Hypothalamus (tissue), 51 donors: ENCODE measurements at regions not wholly inside any gene's neighbourhood (a gene's known extent, or its start where the extent isn't known, plus 50 kb on each side); places are given as distances from the start of the nearest gene placed in this dataset.
"Not testable (repeated sequence)": the region's sequence is repeated elsewhere in the genome, so short reads cannot be mapped to it uniquely, and the experiment has no call there.

Experiments
- DNase-seq, 51 donors: peaks; one replicate each; lab custom pipeline; 2025; lab: John Stamatoyannopoulos, UW

DNA sequence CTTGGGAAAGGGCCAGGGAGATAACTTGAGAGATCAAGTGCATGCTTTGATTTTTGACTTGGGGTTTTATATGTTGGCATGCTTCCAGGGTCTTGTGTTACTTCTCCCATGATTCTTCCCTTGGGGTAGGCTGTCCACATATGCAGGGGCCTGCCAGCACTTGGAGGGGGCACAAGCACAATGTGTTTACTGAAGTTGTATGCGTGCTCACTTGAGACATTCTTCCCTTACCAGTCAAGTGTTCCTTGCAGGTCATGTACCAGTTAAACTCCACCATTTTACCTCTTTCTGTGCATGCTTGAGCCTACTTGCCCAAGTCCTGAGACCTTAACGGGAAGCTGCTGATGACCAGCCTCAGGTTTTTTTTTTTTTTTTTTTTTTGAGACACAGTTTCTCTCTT, 1880.5 kb downstream of the ARAP2 start:
- no peak for DNase-seq

DNA sequence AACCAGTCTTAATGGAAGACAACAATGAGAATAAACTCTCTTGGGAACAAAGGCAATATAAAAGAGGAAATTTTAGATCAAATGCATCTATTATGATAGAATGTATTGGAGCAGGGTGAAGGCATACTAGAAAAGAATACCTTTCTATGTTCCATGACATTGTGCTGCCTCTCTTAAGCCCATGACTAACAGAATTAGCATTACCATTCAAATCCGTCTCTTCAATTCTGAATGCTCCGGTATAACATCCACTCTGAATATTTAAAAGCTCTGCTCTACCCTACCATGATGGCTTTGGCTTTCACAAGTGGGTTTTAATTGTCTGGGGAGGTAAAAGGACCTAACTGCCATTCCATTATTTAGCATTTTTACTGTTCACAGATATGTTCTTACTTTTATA, 1878.4 kb downstream of the ARAP2 start:
- no peak for DNase-seq

DNA sequence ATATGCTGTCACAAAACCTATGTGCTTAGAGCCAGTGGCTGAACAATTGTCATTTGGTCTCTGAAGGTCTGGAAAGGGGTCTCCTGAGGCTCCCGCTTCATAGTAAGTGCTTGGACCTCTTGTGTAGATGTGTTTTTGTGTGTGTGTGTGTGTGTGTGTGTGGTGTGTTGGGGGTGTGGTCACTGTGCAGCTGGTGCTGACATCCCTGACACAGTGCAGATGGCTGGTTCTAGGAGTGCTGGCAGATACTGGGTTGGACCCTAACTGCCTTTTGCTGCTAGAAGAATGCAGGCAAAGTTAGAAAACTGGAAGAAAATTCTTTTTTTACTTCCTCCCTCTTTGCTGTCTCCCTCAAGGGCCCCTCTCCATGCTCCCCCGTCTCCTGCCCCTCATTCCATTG, 1872.6 kb downstream of the ARAP2 start:
- no peak for DNase-seq

DNA sequence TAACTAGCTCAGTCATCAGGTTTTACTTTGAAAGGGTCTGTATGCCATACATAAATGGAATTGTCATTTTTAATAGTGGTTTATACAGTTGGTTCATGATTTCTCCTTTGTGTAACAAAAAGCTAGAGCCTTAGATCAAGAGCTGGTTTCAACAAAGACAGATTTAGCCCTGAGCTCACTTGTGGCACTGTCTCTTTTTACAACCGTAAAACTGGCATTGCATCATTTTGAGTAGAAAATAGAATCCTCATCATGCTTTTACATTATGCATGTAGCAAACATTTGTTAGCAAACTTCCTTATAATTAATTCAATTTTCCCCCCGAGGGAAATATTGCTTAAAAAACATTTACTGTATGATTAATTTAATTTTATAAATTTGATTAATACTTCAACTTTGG, 1871.5 kb downstream of the ARAP2 start:
- DNase-seq: no peak

DNA sequence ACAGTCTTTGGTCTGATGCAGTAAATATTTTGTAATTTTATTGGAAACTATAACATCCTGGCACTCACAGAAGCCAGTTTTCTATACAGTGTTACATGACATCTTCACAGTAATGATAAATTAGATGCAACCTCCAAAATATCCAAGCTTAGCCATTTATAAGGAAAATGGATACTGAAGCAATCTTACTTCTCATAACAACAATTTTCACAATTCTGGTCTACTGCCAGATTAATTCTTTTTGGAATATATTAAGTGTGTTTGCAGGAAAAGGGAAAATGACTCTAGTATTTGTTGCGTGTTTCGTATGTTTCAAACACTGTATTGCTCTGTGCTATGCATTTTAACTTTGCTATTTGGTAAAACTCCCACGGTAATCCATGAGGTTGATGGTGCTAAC, 1870.9 kb downstream of the ARAP2 start:
- DNase-seq: no peak

DNA sequence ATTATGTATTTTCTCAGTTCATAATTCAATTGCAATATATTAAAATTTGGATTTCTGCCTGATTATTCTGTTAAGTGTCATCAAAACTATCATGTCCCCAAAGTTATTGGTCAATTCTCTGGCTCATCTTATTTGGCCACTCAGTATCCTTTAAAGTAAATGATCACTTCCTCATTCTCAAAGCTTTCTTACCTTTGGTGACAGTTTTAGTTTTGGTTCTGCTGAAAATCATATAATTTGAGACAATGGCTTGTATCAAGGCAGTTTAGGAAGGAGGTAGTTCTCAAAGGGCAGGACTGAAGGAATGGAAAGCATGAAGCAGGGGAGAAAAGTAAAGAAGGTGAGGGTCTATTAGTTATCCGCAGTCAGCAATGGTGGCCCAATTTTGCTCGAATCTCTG, 1832.1 kb downstream of the ARAP2 start:
- DNase-seq: no peak

DNA sequence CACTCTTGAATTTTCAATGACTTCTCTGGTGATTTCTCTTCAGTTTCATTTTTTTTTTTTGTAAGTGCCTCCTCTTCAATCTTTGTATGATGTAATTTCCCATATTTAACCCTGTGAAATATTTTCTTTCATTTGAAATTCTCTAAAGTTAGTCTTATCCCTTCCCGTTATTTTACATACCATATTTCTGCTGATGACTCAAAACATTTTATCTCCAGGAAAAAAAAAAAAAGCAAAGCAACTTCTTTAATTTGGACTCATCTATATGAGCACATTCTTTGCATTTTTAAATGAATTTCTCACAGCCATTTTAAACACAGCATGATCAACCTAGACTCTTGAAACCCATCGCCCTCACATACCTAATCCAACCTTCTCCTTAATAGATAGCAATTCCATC, 1831.4 kb downstream of the ARAP2 start:
- no peak for DNase-seq

DNA sequence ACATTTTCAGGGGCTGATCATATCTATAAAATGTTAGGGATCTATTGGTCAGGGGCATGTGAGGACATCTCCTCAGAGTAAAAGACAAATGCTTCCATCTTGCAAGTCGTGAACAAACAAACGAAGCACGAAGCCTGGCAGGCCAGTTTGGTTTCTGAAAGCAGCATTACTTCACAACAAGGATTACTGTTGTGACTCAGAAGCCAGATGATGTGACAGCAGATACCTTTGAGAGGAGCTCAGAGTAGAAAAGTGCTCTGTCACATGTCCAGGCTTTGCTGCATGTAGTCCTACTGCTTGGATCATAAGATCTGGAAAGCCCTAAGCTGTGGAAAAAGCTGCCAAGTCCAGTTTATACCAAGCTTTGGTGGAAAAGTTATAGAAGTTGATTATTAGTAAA, 1827.2 kb downstream of the ARAP2 start:
- no peak for DNase-seq

DNA sequence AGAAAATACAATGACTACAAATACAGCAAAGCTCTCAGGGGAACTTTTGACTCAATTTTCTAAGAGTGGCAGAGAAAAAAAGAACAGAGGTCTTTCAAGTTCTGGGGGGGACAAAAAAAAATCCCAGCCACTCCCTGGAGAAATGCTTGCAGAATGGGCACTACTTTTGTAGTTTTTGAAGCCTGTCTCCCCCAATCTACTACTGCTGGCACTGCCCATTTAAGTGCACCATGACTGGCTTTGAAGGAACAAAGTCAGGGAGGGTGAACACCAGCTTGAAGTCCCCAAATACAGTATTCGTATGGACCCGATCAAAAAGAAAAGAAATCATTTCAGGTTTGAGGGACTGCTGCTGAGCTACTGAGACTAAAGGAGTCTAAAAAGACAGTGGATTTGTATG, 1824.4 kb downstream of the ARAP2 start:
- DNase-seq: no peak

DNA sequence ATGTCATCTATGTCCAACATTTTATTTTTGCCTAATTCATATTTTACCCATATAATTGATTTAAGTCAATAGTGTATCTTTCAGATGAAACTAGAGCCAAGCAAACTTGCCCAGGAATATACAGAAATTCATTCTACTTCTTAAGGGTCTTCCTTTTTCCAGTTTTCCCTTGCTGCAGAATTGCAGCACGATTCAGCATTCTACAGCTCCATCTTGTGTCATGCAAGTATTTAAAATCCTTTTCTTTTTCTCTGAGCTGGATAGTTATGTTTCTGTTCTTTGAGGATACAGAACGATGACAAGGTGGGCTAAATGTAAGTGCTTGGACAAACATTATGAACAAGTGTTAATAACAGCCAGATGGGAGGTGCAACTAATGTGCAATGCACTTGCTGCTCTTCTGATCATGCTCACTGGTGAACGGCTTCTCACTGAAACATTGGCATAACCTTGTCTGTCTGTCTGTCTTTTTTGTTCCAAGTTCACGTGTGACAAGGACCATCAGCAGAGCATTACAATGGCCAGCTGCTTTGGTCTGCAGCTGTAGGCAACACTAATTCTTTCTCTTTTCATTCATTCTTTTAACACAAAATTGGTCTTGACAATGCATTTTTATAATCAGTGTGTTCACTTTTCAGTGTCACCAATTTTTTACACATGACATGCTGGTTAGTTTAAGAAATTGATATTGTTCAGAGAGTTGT, 1821.7 kb downstream of the ARAP2 start:
- DNase-seq: no peak

DNA sequence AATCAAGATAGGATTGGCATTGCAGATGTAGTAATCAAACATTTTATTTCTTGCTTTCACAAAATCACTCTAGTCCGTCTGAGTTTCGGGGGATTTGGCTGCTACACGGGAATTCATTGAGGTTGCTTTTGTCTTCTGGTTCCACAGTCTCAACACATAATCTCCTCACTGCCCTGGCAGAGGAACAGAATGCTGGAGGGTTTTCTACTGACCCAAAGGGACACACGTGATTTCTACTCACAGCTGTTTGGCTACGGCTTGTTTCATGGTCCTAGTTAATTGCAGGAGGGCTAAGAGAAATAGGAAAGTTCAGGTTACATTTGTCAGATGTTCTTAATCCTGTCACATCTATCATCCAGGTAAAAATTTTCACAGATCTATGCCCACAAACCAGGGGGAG, 1811.6 kb downstream of the ARAP2 start:
- no peak for DNase-seq

DNA sequence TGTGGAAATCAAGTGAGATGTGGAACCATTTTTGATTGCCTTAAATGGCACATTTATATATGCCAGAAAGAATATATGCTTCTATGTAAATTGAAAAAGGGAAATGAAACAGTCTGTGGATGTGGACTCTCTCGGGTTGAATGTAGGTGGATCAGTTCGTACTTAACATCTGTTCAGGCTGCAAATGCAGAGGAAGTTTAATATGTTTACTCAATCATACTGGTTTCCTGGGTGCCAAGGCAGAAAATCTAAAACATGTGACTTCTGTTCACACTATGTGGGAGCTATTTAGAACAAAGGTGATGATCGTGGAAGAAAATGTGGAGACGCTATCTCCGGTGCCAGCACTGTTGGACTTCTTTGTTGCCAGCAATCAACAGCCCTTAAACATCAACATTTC, 1809.9 kb downstream of the ARAP2 start:
- DNase-seq: not testable (repeated sequence)

DNA sequence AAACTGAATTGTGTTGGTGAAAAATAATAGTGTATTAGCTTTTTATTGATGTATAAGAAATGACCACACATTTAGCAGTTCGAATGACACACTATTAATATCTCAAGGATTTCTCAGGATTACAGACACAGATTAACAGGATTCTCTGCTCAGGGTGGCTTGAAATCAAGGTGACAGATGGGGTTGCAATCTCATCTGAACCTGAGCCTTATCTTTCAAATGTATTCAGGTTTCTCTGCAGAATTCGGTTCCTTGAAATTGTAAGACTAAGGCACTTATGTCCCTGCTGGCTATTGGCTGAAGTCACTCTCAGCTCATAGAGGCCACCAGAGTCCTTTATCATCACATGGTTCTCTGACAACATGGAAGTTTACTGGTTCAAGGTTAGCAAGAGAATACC, 1780.1 kb downstream of the ARAP2 start:
- DNase-seq: no peak

DNA sequence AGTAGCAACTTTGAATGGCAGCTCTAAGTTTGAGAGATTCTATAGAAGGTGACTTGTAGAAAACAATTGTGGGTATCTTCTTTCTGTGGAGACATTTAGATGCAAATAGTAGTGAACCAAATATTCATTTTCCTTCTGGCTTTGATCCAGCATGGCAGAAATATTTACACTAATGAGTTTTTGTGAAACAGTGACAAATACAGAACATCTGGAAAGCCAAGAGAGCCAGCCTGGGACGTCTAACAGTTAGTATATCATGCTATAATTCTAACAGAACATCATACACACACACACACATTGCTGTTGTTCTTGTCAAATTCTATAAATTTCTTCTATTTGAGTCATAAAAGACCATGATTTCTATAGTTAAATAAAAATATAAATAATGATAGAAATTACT, 1777.9 kb downstream of the ARAP2 start:
- DNase-seq: no peak

DNA sequence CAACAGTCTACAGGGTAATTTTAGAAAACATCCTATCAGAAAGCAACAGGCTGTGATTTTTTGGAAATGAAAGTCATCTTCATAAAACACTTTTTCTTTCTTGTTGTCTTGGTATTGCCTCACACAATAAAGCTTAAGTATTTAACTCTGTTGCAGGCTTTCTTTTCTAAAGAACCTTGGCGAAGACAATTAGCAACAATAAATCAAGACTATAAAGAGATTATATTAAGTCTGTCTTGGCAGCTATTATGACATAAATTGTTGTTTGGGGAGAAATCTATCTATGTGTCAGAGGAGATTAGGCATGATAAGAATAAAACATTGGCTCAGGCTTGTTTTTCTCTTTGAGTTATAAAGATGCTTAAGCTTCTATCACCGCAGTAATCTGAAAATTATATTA, 1774.8 kb downstream of the ARAP2 start:
- DNase-seq: no peak

DNA sequence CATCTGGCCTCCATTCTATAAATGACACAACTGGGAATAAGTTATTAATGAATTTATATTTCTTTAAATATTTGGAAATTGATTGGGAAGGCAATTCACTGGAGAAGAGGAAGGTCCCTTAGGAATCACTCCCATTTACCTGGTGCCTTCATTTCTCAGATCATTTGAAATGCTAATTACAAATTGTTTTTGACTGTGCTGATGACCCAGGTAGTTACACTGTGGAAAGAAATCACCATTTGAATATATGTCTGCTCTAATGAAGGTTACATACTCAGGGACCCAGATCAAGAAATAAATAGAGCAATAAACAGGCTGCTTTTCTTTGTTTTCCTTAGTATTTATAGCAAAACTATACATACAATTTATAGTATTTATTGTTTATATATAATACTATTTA, 1759.1 kb downstream of the ARAP2 start:
- no peak for DNase-seq

DNA sequence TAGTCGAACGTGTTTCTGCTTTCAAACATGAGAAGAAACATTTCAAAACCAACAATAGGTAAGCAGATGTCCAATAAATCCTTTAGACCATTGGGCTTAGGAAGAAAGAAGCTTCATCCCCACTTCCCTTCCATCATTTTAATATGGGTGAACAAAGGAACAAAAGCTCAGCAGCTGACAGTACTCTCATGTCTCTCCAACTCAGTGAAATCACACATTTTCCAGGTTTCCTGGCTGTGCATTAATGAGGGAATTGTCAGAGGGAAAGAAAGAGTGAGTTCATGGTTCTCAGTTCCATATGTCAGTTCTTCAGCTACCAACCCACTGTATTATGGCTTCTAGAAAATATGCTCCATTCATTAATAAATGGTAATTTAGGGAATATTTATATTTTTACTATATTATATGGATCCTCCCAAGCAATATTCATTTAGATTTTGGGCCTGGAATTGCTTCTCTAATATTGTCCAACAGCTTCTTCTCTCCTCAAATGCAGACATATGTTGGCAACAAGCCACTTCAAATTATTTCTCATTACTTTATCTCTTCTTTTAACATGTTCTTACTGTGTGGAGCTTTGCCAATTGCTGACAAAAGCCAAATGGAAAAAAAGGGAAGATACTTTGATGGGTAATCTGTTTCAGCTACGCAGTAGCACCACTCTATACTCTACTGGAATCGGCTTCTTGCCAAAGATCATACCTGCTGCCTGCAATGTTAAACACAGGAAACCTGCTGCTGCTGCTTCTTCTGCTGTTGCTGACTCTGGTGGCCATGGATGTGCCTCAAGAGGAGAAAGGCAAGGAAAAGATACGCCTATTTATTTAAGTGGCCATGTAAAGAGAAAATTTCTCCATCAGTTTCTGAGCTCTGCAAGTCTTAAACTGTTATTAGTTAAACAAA, 1757.6 kb downstream of the ARAP2 start:
- no peak for DNase-seq

DNA sequence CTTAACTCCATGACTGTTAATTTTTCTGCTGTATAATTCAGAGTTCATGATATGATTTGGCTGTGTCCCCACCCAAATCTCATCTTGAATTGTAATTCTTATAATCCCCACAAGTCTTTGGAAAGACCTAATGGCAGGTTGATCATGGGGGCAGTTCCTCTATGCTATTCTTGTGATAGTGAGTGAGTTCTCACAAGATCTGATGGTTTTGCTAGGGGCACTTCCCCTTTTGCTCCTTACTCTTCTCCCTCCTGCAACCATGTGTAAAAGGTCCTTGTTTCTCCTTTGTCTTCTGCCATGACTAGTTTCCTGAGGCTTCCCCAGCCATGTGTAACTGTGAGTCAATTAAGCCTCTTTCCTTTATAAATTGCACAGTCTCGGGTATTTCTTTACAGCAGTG, 1751.9 kb downstream of the ARAP2 start:
- DNase-seq: no peak

DNA sequence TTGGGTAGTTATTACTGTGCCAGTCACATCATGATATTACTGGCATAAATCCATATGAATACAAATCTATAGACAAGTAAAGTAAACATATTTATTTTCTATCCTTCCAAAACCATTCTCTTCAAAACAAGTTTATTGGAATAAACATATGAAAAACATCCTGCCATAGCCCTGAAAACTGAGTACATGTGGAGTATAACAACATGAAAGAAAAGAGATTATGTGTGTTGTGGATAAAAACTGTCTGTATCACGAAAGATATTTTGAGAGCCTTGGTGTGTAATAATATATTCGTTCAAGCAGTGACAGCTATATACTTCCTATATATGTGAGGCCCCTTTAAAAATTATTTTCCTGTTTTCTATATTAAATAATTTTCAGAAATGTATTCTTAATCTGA, 1742.2 kb downstream of the ARAP2 start:
- no peak for DNase-seq

DNA sequence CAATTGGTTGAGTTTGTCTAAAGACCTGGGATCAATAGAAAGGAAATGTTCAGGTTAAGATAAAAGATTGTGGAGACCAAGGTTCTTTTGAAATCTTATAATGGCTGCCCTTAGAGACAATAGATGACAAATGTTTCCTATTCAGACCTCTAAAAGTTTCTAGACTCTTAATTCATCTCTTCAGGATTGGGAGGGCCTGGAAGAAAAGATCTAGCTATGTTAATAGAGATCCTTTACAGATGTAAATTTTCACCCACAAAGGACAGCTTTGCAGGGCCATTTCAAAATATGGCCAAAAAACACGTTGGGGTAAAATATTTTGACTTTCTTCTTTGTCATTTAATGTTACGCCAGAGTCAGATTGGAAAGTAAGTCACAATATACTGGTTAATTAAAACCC, 1739.6 kb downstream of the ARAP2 start:
- not testable (repeated sequence) for DNase-seq

DNA sequence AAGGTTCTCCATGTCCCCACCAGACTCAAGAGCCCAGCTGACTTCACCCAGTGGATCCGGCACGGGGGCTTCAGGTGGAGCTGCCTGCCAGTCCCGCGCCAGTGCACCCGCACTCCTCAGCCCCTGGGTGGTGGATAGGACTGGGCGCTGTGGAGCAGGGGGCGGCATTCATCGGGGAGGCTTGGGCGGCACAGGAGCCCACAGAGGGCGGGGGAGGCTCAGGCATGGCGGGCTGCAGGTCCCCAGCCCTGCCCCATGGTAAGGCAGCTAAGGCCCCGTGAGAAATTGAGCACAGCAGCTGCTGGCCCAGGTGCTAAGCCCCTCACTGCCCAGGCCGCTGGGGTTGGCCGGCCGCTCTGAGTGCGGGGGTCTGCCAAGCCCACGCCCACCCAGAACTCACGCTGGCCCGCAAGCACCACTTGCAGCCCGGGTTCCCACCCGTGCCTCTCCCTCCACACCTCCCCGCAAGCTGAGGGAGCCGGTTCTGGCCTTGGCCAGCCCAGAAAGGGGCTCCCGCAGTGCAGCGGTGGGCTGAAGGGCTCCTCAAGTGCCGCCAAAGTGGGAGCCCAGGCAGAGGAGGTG, 1737.7 kb downstream of the ARAP2 start:
- DNase-seq: not testable (repeated sequence)

DNA sequence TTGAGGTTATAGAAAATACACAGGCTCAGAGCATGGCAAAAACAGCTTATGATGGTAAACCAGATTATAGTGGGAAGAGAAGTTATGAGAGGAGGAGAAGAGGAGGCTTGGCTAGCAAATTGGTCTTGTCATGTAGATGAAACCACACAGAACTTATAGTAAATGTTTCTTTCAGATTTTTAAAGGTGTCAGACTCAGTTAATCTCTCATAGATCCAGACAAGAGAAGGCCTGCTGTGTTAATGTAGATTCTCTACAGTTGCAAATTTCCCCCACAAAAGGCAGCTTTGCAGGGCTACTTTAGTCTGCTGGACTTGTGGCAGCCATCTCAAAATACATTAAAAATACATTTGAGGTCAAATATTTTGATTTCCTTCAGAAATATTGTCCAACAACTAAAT, 1731.7 kb downstream of the ARAP2 start:
- no peak for DNase-seq
